Transverse colon (tissue), 4 donors: ENCODE measurements at regions not wholly inside any gene's neighbourhood (a gene's known extent, or its start where the extent isn't known, plus 50 kb on each side); places are given as distances from the start of the nearest gene placed in this dataset.
"Not testable (repeated sequence)": the region's sequence is repeated elsewhere in the genome, so short reads cannot be mapped to it uniquely, and the experiment has no call there.

ENCODE experiments used
- DNase-seq: peaks from one replicate; pipeline ENCODE4 v3.0.0-alpha.2; 2019
- H3K27ac ChIP-seq, 4 donors: fragments of 200-600 bp; sonication (generic); 2 replicates each; pipeline ENCODE4 v1.5.1; 2016 to 2018; ENCODE audit warnings: inconsistent platforms in 4 of 4
- H3K27me3 ChIP-seq: fragments of 200-600 bp; sonication (generic); 2 replicates; pipeline ENCODE4 v1.5.1; 2017; ENCODE audit warnings: inconsistent platforms
- H3K36me3 ChIP-seq, 4 donors: fragments of 200-600 bp; sonication (generic); 2 replicates each; pipeline ENCODE4 v1.5.1; 2017 to 2019; ENCODE audit warnings: inconsistent platforms in 4 of 4
- H3K4me1 ChIP-seq, 4 donors: fragments of 200-600 bp; sonication (generic); 2 replicates each; pipeline ENCODE4 v1.5.1; 2017 to 2020; ENCODE audit warnings: inconsistent platforms in 4 of 4
- H3K4me3 ChIP-seq, 4 donors: fragments of 200-600 bp; sonication (generic); 1 replicate in 1 of 4; 2 replicates in 3 of 4; pipeline versions ENCODE4 v1.5.1 to v1.6.1; 2017 to 2019; ENCODE audit warnings: inconsistent platforms in 4 of 4
- H3K9me3 ChIP-seq, 2 donors: fragments of 200-600 bp; sonication (generic); 2 replicates each; pipeline ENCODE4 v1.5.1; 2017 to 2019; ENCODE audit warnings: inconsistent platforms in 2 of 2
- EP300 ChIP-seq: sonication (generic); formaldehyde crosslinking; IDR thresholded peaks from one replicate; pipeline ENCODE4 v1.6.1; 2017; ENCODE audit warnings: antibody characterized with exemption, low read depth
- POLR2A ChIP-seq: fragments of 450-650 bp; IDR thresholded peaks from one replicate; pipeline ENCODE4 v1.6.1; 2016; ENCODE audit warnings: antibody characterized with exemption, mild to moderate bottlenecking, moderate library complexity
- POLR2AphosphoS5 ChIP-seq, 3 donors: sonication (generic); formaldehyde crosslinking; IDR thresholded peaks; one replicate each; pipeline ENCODE4 v1.6.1; 2016; ENCODE audit warnings: antibody characterized with exemption in 3 of 3
- WGBS, 2 donors: methylation state at CpG; one replicate each; pipeline ENCODE4 v1.1.5; 2018; ENCODE audit warnings: low coverage in 1 of 2; 5-methylcytosine and 5-hydroxymethylcytosine counted together
- in situ Hi-C, 4 donors: fragments of 200-750 bp; cut with MboI; loops; one replicate each; pipeline versions ENCODE4 v1.15.0 to v1.15.1; 2017; ENCODE audit warnings: low sequenced_read_pairs in 3 of 4, low pct_ligation_motif_present in 1 of 4, low pct_unique_long_range_greater_than_20kb in 1 of 4
- intact Hi-C: fragments of 100-400 bp; cut with DNase I; formaldehyde crosslinking; loops from one replicate; pipeline ENCODE4 v1.15.1; 2023; ENCODE audit warnings: low total_unique reads
- TF ChIP-seq, protein P1 (sequence below), 5 experiments: fragments of 200-600 bp in 3 of 5; fragments of 450-650 bp in 2 of 5; sonication (generic) in 3 of 5; IDR thresholded peaks; 1 replicate in 2 of 5; 2 replicates in 3 of 5; pipeline ENCODE4 v1.5.1; 2016 to 2017; ENCODE audit warnings: antibody characterized with exemption in 5 of 5, inconsistent platforms in 3 of 5, mild to moderate bottlenecking in 2 of 5, moderate library complexity in 1 of 5

DNA sequence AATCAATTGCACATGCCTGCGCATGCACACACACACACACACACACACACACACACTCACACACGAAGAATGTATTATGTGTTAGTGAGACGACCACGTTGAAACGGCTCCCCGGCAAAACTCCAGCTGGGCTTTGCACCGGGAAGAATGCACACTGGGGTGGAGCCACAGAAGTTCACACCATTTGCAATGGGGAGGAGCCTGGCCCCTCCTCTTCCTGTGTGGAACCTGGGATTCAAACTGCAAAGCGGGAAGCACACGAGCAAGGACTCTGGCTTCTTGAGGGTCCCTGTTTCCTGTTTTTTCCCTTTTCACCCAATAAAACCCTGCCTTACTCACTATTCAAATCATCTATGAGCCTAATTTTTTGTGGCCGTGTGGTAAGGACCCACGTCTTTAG lies 304.0 kb upstream of the TMEFF2 start:
- no peaks in the 10 kb centered on the region for H3K4me1 ChIP-seq
- no peaks in the 10 kb centered on the region for H3K9me3 ChIP-seq
- H3K4me3 ChIP-seq = no peak overlapping the region
- DNase-seq = no peak
- in situ Hi-C loops (no loop called here), intact Hi-C loops (no loop called here)
- no peak overlapping the region for H3K27ac ChIP-seq
- WGBS, 2 donors = 76 to 81% methylated on average over 6 to 11 of the region's 11 CpGs
- no peaks in the 10 kb centered on the region for H3K27me3 ChIP-seq
- TF ChIP-seq, protein P1, sequence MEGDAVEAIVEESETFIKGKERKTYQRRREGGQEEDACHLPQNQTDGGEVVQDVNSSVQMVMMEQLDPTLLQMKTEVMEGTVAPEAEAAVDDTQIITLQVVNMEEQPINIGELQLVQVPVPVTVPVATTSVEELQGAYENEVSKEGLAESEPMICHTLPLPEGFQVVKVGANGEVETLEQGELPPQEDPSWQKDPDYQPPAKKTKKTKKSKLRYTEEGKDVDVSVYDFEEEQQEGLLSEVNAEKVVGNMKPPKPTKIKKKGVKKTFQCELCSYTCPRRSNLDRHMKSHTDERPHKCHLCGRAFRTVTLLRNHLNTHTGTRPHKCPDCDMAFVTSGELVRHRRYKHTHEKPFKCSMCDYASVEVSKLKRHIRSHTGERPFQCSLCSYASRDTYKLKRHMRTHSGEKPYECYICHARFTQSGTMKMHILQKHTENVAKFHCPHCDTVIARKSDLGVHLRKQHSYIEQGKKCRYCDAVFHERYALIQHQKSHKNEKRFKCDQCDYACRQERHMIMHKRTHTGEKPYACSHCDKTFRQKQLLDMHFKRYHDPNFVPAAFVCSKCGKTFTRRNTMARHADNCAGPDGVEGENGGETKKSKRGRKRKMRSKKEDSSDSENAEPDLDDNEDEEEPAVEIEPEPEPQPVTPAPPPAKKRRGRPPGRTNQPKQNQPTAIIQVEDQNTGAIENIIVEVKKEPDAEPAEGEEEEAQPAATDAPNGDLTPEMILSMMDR (IDR thresholded peaks at IDR 0.05) = no peak
- TF ChIP-seq EP300 (no peak), POLR2AphosphoS5 (IDR thresholded peaks at IDR 0.05) (no peak), POLR2A (no peak)
- H3K36me3 ChIP-seq = no peaks in the 10 kb centered on the region

DNA sequence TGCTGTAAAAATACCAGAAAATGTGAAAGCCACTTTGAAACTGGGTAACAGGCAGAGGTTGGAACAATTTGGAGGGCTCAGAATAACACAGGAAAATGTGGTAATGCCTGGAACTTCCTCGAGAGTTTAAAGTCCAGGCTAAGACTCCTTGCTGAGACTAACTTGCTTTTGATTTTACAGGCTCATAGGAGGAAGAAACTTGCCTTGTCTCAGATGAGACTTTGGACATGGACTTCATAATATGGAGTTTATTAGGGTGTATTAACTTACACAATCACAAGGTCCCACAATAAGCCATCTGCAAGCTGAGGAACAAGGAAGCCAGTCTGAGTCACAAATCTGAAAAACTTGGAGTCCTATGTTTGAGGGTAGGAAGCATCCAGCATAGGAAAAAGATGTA lies 293.4 kb upstream of the TMEFF2 start:
- intact Hi-C loops, in situ Hi-C loops, H3K27me3 ChIP-seq, H3K9me3 ChIP-seq, DNase-seq, H3K4me1 ChIP-seq, H3K36me3 ChIP-seq: not testable (repeated sequence)
- Histone ChIP-seq H3K27ac (peak overlapping the region; percentile 68 to 83 (median 74)), H3K4me3 (peak overlapping the region in 2 of 4 donors; percentile 6 to 34)
- WGBS, 2 donors = 22% methylated on average over 1 of the region's 1 CpG; no CpG with 5 or more reads in 1 of the 2 donors
- TF ChIP-seq POLR2AphosphoS5 (IDR thresholded peaks at IDR 0.05) = peak in 2 of 3 donors; percentile 37 to 50

DNA sequence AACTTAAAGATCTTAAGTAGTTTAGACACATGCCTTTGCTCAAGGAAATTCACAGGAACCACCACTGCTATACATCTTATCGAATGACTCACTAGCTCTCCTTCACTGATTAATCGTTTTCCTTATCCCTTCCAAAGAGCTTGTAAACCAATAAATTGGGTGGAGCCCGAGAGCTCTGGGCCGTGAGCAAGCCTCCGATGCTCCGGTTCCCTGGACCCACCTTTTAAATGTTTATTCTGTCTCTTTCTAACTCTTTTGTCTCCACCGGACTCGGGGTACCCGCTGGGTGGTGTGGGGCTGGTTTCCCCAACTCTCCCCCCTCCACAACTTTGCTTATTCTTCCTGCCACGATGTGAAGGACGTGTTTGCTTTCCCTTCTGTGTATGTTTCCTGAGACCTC lies 292.9 kb upstream of the TMEFF2 start:
- H3K27me3 ChIP-seq = no peaks in the 10 kb centered on the region
- in situ Hi-C loops = no loop called here
- WGBS, 2 donors = 31 to 42% methylated on average over 11 of the region's 11 CpGs
- no peaks in the 10 kb centered on the region for H3K36me3 ChIP-seq
- intact Hi-C loops = no loop called here
- peaks cover 0 to 8% (median 0%) of the 10 kb centered on the region in 4 donors for H3K4me1 ChIP-seq
- H3K27ac ChIP-seq = peak overlapping the region; percentile 68 to 83 (median 74)
- H3K4me3 ChIP-seq = peak overlapping the region in 2 of 4 donors; percentile 6 to 34
- peak; percentile 45 for DNase-seq
- no peaks in the 10 kb centered on the region for H3K9me3 ChIP-seq
- TF ChIP-seq POLR2A = peak; percentile 16
- TF ChIP-seq, protein P1 (IDR thresholded peaks at IDR 0.05) = no peak
- no peak for TF ChIP-seq EP300
- peak in 2 of 3 donors; percentile 27 to 37 for TF ChIP-seq POLR2AphosphoS5 (IDR thresholded peaks at IDR 0.05)

DNA sequence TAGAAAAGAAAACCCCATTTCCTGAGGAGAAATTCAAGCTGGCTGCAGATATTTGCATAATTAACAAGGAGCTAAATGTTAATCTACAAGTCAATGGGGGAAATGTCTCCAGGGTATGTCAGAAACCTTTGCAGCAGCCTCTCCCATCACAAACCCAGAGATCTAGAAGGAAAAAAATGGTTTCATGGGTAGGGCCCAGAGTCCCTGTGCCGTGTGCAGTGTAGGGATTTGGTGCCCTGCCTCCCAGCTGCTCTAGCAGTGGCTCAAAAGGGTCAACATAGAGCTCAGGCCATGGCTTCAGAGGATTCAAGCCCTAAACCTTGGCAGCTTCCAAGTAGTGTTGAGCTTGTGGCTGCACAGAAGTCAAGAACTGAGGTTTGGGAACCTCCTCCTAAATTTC lies 290.2 kb upstream of the TMEFF2 start:
- Histone ChIP-seq H3K4me1 (peaks cover 0 to 8% (median 0%) of the 10 kb centered on the region in 4 donors), H3K9me3 (no peaks in the 10 kb centered on the region), H3K36me3 (no peaks in the 10 kb centered on the region), H3K4me3 (no peak overlapping the region), H3K27ac (no peak overlapping the region), H3K27me3 (no peaks in the 10 kb centered on the region)
- in situ Hi-C loops = no loop called here
- no peak for DNase-seq
- TF ChIP-seq, protein P1 (IDR thresholded peaks at IDR 0.05) = no peak
- TF ChIP-seq POLR2AphosphoS5 (IDR thresholded peaks at IDR 0.05) (no peak), POLR2A (no peak), EP300 (no peak)
- 64% methylated on average over 1 of the region's 1 CpG; no CpG with 5 or more reads in 1 of the 2 donors for WGBS, 2 donors
- intact Hi-C loops = no loop called here

DNA sequence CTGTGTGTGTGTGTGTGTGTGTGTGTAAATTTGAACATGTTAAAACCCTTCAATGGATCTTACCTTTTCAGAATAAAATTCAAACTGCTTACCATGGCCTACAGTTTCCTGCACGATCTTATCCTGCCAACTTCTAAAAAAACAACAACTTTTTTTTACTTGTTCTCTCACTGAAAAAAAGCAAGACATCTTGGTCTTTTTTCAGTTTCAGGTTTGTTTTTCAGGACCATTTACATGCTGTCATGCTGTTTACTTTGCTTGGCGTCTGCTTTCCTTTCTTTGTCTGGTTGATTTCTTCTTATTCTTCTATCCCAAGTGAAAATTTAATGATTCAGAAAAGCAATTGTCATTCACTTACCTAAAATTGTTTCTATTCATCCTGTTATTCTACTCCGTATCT lies 286.3 kb upstream of the TMEFF2 start:
- intact Hi-C loops = no loop called here
- DNase-seq = no peak

More for the DNA sequence above, 286.3 kb upstream of the TMEFF2 start:
- 71 to 79% methylated on average over 3 of the region's 3 CpGs for WGBS, 2 donors
- H3K4me3 ChIP-seq = no peak overlapping the region
- H3K4me1 ChIP-seq = no peaks in the 10 kb centered on the region
- H3K27ac ChIP-seq = no peak overlapping the region
- in situ Hi-C loops = no loop called here
- no peaks in the 10 kb centered on the region for H3K27me3 ChIP-seq
- H3K36me3 ChIP-seq = no peaks in the 10 kb centered on the region
- H3K9me3 ChIP-seq = no peaks in the 10 kb centered on the region
- TF ChIP-seq POLR2AphosphoS5 (IDR thresholded peaks at IDR 0.05) = no peak
- TF ChIP-seq, protein P1 (IDR thresholded peaks at IDR 0.05) = no peak
- no peak for TF ChIP-seq POLR2A
- TF ChIP-seq EP300 = no peak
